ENCODE measurements at regions not wholly inside any gene's neighbourhood (a gene's known extent, or its start where the extent isn't known, plus 50 kb on each side); places are given as distances from the start of the nearest gene placed in this dataset.

- Mint-ChIP-seq H3K4me1 (ENCODE audit: low read depth) (no peaks in the 10 kb centered on the region), H3K27me3 (peaks cover 10% of the 10 kb centered on the region), H3K27ac (no peak overlapping the region), H3K36me3 (ENCODE audit: low read depth) (no peaks in the 10 kb centered on the region), H3K4me3 (no peak overlapping the region), H3K9me3 (no peaks in the 10 kb centered on the region)
- H3K27ac ChIP-seq (ENCODE audit: low read depth in 1 of 2, low read length in 2 of 2), result no peak overlapping the region
- no peak overlapping the region for H3K4me3 ChIP-seq (ENCODE audit: low read length)
- intact Hi-C loops (cut with DNase I, micrococcal nuclease), result no loop called here
- ATAC-seq (ENCODE audit: poor library complexity), result no peak
- peak; percentile 9 to 60 (median 32) for DNase-seq
- H3K4me1 ChIP-seq (ENCODE audit: insufficient read depth, low read length), result no peaks in the 10 kb centered on the region
- H3K9me3 ChIP-seq (ENCODE audit: control insufficient read depth in 1 of 2, insufficient read depth in 1 of 2, low read length in 2 of 2), result no peaks in the 10 kb centered on the region
- peak; percentile 73 for TF ChIP-seq CTCF (IDR thresholded peaks at IDR 0.05)
- no peaks in the 10 kb centered on the region for H3K36me3 ChIP-seq (ENCODE audit: insufficient read depth, low read length)
- ChIA-PET CTCF (interaction anchor here (0.7 kb wide), 1 partner anchor 34 kb away, joined by 3 read pairs; no protein-coding TSS in a partner anchor), POLR2A (interaction anchor here (0.6 kb wide), 1 partner anchor 235 kb away, joined by 3 read pairs; no protein-coding TSS in a partner anchor)
- H3K27me3 ChIP-seq (ENCODE audit: control insufficient read depth in 1 of 2, insufficient read depth in 2 of 2, low read length in 2 of 2), result no peaks in the 10 kb centered on the region
Observed at GRCh38 chr13:72643311-72643989, 84.0 kb downstream of the MZT1 start.

GRCh38 chr13:72639377-72639776 lies 88.1 kb downstream of the MZT1 start:
- Mint-ChIP-seq H3K4me3 (no peak overlapping the region), H3K36me3 (ENCODE audit: low read depth) (no peaks in the 10 kb centered on the region), H3K9me3 (no peaks in the 10 kb centered on the region), H3K27me3 (peaks cover 3% of the 10 kb centered on the region), H3K4me1 (ENCODE audit: low read depth) (no peaks in the 10 kb centered on the region), H3K27ac (no peak overlapping the region)
- no peak for ATAC-seq (ENCODE audit: poor library complexity)
- no peaks in the 10 kb centered on the region for H3K9me3 ChIP-seq (ENCODE audit: control insufficient read depth in 1 of 2, insufficient read depth in 1 of 2, low read length in 2 of 2)
- intact Hi-C loops (cut with DNase I, micrococcal nuclease), result no loop called here
- no peaks in the 10 kb centered on the region for H3K36me3 ChIP-seq (ENCODE audit: insufficient read depth, low read length)
- DNase-seq, result no peak
- CTCF ChIA-PET, result no interaction called here
- no peaks in the 10 kb centered on the region for H3K4me1 ChIP-seq (ENCODE audit: insufficient read depth, low read length)
- TF ChIP-seq CTCF (IDR thresholded peaks at IDR 0.05), result no peak
- H3K27ac ChIP-seq (ENCODE audit: low read depth in 1 of 2, low read length in 2 of 2), result no peak overlapping the region
- H3K27me3 ChIP-seq (ENCODE audit: control insufficient read depth in 1 of 2, insufficient read depth in 2 of 2, low read length in 2 of 2), result no peaks in the 10 kb centered on the region
- POLR2A ChIA-PET, result no interaction called here
- no peak overlapping the region for H3K4me3 ChIP-seq (ENCODE audit: low read length)

- CTCF ChIA-PET, result no interaction called here
- intact Hi-C loops (cut with DNase I, micrococcal nuclease), result no loop called here
Observed at GRCh38 chr13:72638059-72638815, 89.2 kb downstream of the MZT1 start.

More at GRCh38 chr13:72638059-72638815, 89.2 kb downstream of the MZT1 start:
- H3K36me3 ChIP-seq (ENCODE audit: insufficient read depth, low read length), result no peaks in the 10 kb centered on the region
- DNase-seq, result no peak
- Mint-ChIP-seq H3K36me3 (ENCODE audit: low read depth) (no peaks in the 10 kb centered on the region), H3K27me3 (peaks cover 3% of the 10 kb centered on the region), H3K4me1 (ENCODE audit: low read depth) (no peaks in the 10 kb centered on the region), H3K27ac (no peak overlapping the region), H3K4me3 (no peak overlapping the region), H3K9me3 (no peaks in the 10 kb centered on the region)
- no peak overlapping the region for H3K4me3 ChIP-seq (ENCODE audit: low read length)
- POLR2A ChIA-PET, result no interaction called here
- H3K27ac ChIP-seq (ENCODE audit: low read depth in 1 of 2, low read length in 2 of 2), result no peak overlapping the region
- no peaks in the 10 kb centered on the region for H3K4me1 ChIP-seq (ENCODE audit: insufficient read depth, low read length)
- H3K27me3 ChIP-seq (ENCODE audit: control insufficient read depth in 1 of 2, insufficient read depth in 2 of 2, low read length in 2 of 2), result no peaks in the 10 kb centered on the region
- TF ChIP-seq CTCF (IDR thresholded peaks at IDR 0.05), result no peak
- no peak for ATAC-seq (ENCODE audit: poor library complexity)
- H3K9me3 ChIP-seq (ENCODE audit: control insufficient read depth in 1 of 2, insufficient read depth in 1 of 2, low read length in 2 of 2), result no peaks in the 10 kb centered on the region
